Lower leg skin (tissue), 3 donors: ENCODE measurements at regions not wholly inside any gene's neighbourhood (a gene's known extent, or its start where the extent isn't known, plus 50 kb on each side); places are given as distances from the start of the nearest gene placed in this dataset.

Experiments
- POLR2A ChIP-seq, 2 donors: fragments of 450-650 bp; IDR thresholded peaks; one replicate each; pipeline ENCODE4 v1.6.1; 2016 to 2017; ENCODE audit warnings: antibody characterized with exemption in 2 of 2, mild to moderate bottlenecking in 1 of 2, moderate library complexity in 1 of 2
- TF ChIP-seq, protein P1 (sequence below), 3 donors: fragments of 450-650 bp; IDR thresholded peaks; one replicate each; pipeline ENCODE4 v1.5.1; 2016; ENCODE audit warnings: antibody characterized with exemption in 3 of 3, mild to moderate bottlenecking in 3 of 3, moderate library complexity in 2 of 3

GRCh38 chr6:5843078-5843477 lies 163.6 kb downstream of the NRN1 start:
- TF ChIP-seq, protein P1, sequence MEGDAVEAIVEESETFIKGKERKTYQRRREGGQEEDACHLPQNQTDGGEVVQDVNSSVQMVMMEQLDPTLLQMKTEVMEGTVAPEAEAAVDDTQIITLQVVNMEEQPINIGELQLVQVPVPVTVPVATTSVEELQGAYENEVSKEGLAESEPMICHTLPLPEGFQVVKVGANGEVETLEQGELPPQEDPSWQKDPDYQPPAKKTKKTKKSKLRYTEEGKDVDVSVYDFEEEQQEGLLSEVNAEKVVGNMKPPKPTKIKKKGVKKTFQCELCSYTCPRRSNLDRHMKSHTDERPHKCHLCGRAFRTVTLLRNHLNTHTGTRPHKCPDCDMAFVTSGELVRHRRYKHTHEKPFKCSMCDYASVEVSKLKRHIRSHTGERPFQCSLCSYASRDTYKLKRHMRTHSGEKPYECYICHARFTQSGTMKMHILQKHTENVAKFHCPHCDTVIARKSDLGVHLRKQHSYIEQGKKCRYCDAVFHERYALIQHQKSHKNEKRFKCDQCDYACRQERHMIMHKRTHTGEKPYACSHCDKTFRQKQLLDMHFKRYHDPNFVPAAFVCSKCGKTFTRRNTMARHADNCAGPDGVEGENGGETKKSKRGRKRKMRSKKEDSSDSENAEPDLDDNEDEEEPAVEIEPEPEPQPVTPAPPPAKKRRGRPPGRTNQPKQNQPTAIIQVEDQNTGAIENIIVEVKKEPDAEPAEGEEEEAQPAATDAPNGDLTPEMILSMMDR (IDR thresholded peaks at IDR 0.05): no peak
- TF ChIP-seq POLR2A (IDR thresholded peaks at IDR 0.05): no peak
